Caco-2 (cell line): ENCODE measurements at regions not wholly inside any gene's neighbourhood (a gene's known extent, or its start where the extent isn't known, plus 50 kb on each side); places are given as distances from the start of the nearest gene placed in this dataset.

ENCODE experiments used
- BruUV-seq: library from RNA; stranded (reverse); fragments of 400-500 nt; replicated peaks from 2 replicates; lab custom pipeline; 2021; lab: Mats Ljungman, UMichigan
- CTCF ChIA-PET: fragments of 300-600 bp; sonication (Branson Sonifier 250); formaldehyde crosslinking; loops from one replicate; lab custom pipeline; 2022; ENCODE audit warnings: antibody characterized with exemption; lab: Charles Lee
- POLR2A ChIA-PET: fragments of 300-600 bp; sonication (Branson Sonifier 250); formaldehyde crosslinking; loops from one replicate; lab custom pipeline; 2022; ENCODE audit warnings: antibody characterized with exemption; lab: Charles Lee
- DNase-seq, 2 experiments: peaks; one replicate each; pipeline versions ENCODE4 v3.0.0 to v3.0.0-alpha.2; 2020 to 2022
- H3K27me3 ChIP-seq: replicated peaks from 2 replicates; pipeline ENCODE4 v1.6.0; 2011; ENCODE audit warnings: low read length; ENCODE audit not compliant: control insufficient read depth, insufficient read depth
- H3K36me3 ChIP-seq: 2 replicates; pipeline ENCODE4 v1.5.1; 2011; ENCODE audit warnings: low read length; ENCODE audit not compliant: control insufficient read depth, insufficient read depth
- H3K4me1 ChIP-seq: fragments of 250-450 bp; sonication (Bioruptor Pico); 2 replicates; pipeline ENCODE4 v1.5.1; 2020; ENCODE audit warnings: mild to moderate bottlenecking
- H3K4me3 ChIP-seq: 2 replicates; pipeline ENCODE4 v1.5.1; 2011; ENCODE audit warnings: low read depth, mild to moderate bottlenecking, control low read depth, low read length
- H3K9me3 ChIP-seq: fragments of 250-450 bp; sonication (Bioruptor Pico); 2 replicates; pipeline ENCODE4 v1.5.1; 2020; ENCODE audit warnings: mild to moderate bottlenecking, moderate library complexity
- H3K27ac Mint-ChIP-seq: one replicate; pipeline ENCODE4 v1.8.0; 2022; ENCODE audit warnings: mixed read lengths; ENCODE audit not compliant: unreplicated experiment
- H3K27me3 Mint-ChIP-seq: one replicate; pipeline ENCODE4 v1.8.0; 2022; ENCODE audit warnings: mixed read lengths; ENCODE audit not compliant: insufficient read depth, unreplicated experiment
- H3K36me3 Mint-ChIP-seq: one replicate; pipeline ENCODE4 v1.8.0; 2022; ENCODE audit warnings: mild to moderate bottlenecking, mixed read lengths; ENCODE audit not compliant: insufficient read depth, unreplicated experiment
- H3K4me1 Mint-ChIP-seq: one replicate; pipeline ENCODE4 v1.8.0; 2022; ENCODE audit warnings: low read depth, mixed read lengths; ENCODE audit not compliant: unreplicated experiment
- H3K4me3 Mint-ChIP-seq: one replicate; pipeline ENCODE4 v1.8.0; 2022; ENCODE audit warnings: mild to moderate bottlenecking, moderate library complexity, mixed read lengths; ENCODE audit not compliant: unreplicated experiment
- H3K9me3 Mint-ChIP-seq: one replicate; pipeline ENCODE4 v1.8.0; 2022; ENCODE audit warnings: mixed read lengths; ENCODE audit not compliant: unreplicated experiment
- CTCF ChIP-seq, 2 experiments: fragments of 200-600 bp in 1 of 2; IDR thresholded peaks; 1 replicate in 1 of 2; 2 replicates in 1 of 2; pipeline versions ENCODE4 v1.5.1 to v1.8.0; 2011 to 2022; ENCODE audit warnings: antibody characterized with exemption in 1 of 2, control low read depth in 1 of 2, inconsistent platforms in 1 of 2, low read depth in 1 of 2, low read length in 1 of 2, mild to moderate bottlenecking in 1 of 2, moderate library complexity in 1 of 2; ENCODE audit not compliant: insufficient read depth in 1 of 2, severe bottlenecking in 1 of 2, unreplicated experiment in 1 of 2
- intact Hi-C: fragments of 100-400 bp; cut with micrococcal nuclease; formaldehyde crosslinking; loops from one replicate; pipeline ENCODE4 v1.10.0; 2022; ENCODE audit not compliant: unreplicated experiment

DNA sequence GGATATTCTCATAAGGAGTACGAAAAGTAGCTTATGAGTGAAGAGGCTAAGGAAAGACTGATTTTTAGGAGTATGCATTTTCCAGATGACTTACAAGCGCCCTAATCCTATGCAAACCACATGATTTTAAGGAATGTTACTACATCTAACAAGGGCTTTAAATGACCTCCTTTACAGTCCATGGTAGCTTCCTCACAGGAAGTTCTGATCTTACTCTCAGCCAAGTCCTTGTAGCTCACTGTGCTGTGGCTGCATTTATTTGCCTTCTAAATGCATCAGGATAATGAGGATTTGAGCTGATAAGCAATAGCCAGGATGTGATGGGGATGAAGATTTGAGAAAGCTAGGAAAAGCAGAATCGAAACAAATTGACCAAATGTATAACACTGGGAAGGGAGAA, 896.0 kb downstream of the MCTP2 start:
- H3K27ac Mint-ChIP-seq = no peak overlapping the region
- POLR2A ChIA-PET = no interaction called here
- H3K9me3 Mint-ChIP-seq = no peaks in the 10 kb centered on the region

GRCh38 chr15:95129574-95129973, 898.2 kb downstream of the MCTP2 start:
- no TSS peak for BruUV-seq
- Mint-ChIP-seq H3K27ac (no peak overlapping the region), H3K27me3 (no peaks in the 10 kb centered on the region), H3K9me3 (no peaks in the 10 kb centered on the region), H3K4me1 (no peaks in the 10 kb centered on the region), H3K4me3 (no peak overlapping the region), H3K36me3 (no peaks in the 10 kb centered on the region)
- ChIA-PET POLR2A (no interaction called here), CTCF (no interaction called here)
- no peaks in the 10 kb centered on the region for H3K36me3 ChIP-seq
- H3K4me1 ChIP-seq = no peaks in the 10 kb centered on the region
- H3K9me3 ChIP-seq = no peaks in the 10 kb centered on the region
- intact Hi-C loops = no loop called here
- H3K4me3 ChIP-seq = no peak overlapping the region
- no peak for DNase-seq
- H3K27me3 ChIP-seq = no peaks in the 10 kb centered on the region
- TF ChIP-seq CTCF (IDR thresholded peaks at IDR 0.05; ENCODE audit: insufficient read depth in 1 of 2, low read depth in 1 of 2, low read length in 1 of 2, severe bottlenecking in 1 of 2, unreplicated experiment in 1 of 2) = no peak

More for the DNA sequence above, 896.0 kb downstream of the MCTP2 start:
- Histone ChIP-seq H3K36me3 (no peaks in the 10 kb centered on the region), H3K27me3 (no peaks in the 10 kb centered on the region), H3K9me3 (no peaks in the 10 kb centered on the region), H3K4me1 (no peaks in the 10 kb centered on the region), H3K4me3 (no peak overlapping the region)
- intact Hi-C loops = no loop called here
- TF ChIP-seq CTCF (IDR thresholded peaks at IDR 0.05; ENCODE audit: insufficient read depth in 1 of 2, low read depth in 1 of 2, low read length in 1 of 2, severe bottlenecking in 1 of 2, unreplicated experiment in 1 of 2) = no peak
- Mint-ChIP-seq H3K4me3 (no peak overlapping the region), H3K4me1 (no peaks in the 10 kb centered on the region), H3K27me3 (no peaks in the 10 kb centered on the region), H3K36me3 (no peaks in the 10 kb centered on the region)
- DNase-seq = no peak
- BruUV-seq = no TSS peak
- CTCF ChIA-PET = no interaction called here

DNA sequence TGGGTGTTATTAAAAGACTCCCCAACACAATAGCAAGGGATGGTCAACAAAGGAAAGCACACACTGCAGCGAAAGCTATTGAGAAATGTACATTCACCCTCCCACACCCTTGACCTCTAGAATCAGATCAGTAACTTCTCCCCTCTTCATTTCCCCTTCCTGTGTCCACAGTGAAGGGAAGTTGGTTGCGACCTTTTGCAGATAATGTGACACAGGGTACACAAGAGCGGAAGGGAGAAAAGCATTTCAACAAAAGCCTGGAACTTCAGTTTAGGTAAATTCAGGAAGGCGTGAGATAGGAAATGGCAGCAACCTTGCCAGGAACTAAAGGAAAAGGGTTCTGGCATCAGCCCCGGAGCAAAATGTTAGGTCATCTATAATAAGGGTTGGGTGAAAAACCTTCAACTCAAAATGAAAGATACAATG, 899.8 kb downstream of the MCTP2 start:
- H3K36me3 ChIP-seq = no peaks in the 10 kb centered on the region
- Mint-ChIP-seq H3K27ac (no peak overlapping the region), H3K27me3 (no peaks in the 10 kb centered on the region), H3K4me3 (no peak overlapping the region), H3K36me3 (no peaks in the 10 kb centered on the region), H3K9me3 (no peaks in the 10 kb centered on the region), H3K4me1 (no peaks in the 10 kb centered on the region)
- H3K27me3 ChIP-seq = no peaks in the 10 kb centered on the region
- intact Hi-C loops = no loop called here
- H3K9me3 ChIP-seq = no peaks in the 10 kb centered on the region
- ChIA-PET POLR2A (no interaction called here), CTCF (no interaction called here)
- BruUV-seq = no TSS peak
- TF ChIP-seq CTCF (IDR thresholded peaks at IDR 0.05; ENCODE audit: insufficient read depth in 1 of 2, low read depth in 1 of 2, low read length in 1 of 2, severe bottlenecking in 1 of 2, unreplicated experiment in 1 of 2) = no peak
- no peaks in the 10 kb centered on the region for H3K4me1 ChIP-seq
- H3K4me3 ChIP-seq = no peak overlapping the region
- no peak for DNase-seq
